ENCODE measurements at regions not wholly inside any gene's neighbourhood (a gene's known extent, or its start where the extent isn't known, plus 50 kb on each side); places are given as distances from the start of the nearest gene placed in this dataset.

- Mint-ChIP-seq H3K36me3 (peaks cover 3% of the 10 kb centered on the region; the same call in 1 of the 2 replicates), H3K9me3 (peaks cover 7% of the 10 kb centered on the region), H3K4me1 (no peaks in the 10 kb centered on the region), H3K27ac (no peak overlapping the region), H3K4me3 (no peak overlapping the region), H3K27me3 (ENCODE audit: low read depth) (peaks cover 16% of the 10 kb centered on the region)
- POLR2A ChIA-PET = no interaction called here
- CTCF ChIA-PET = interaction anchor here (1.3 to 7.7 kb wide), 6 partner anchors 17 to 435 kb away, joined by 3 to 112 read pairs (median 40); no protein-coding TSS in a partner anchor
- no peak for DNase-seq (ENCODE audit: low spot score)
- no peak for ATAC-seq
- TF ChIP-seq ZMAT4 (CRISPR knock-in tag; IDR thresholded peaks at IDR 0.05) (no peak), PRDM15 (CRISPR knock-in tag; IDR thresholded peaks at IDR 0.05) (no peak), FOXJ3 (CRISPR knock-in tag; IDR thresholded peaks at IDR 0.05; ENCODE audit: borderline replicate concordance) (no peak), TCF7 (CRISPR knock-in tag; IDR thresholded peaks at IDR 0.05; ENCODE audit: low read depth) (no peak), NR1H2 (CRISPR knock-in tag; IDR thresholded peaks at IDR 0.05) (no peak), IRF1 (CRISPR knock-in tag; IDR thresholded peaks at IDR 0.05) (no peak), TEAD1 (CRISPR knock-in tag; IDR thresholded peaks at IDR 0.05) (no peak), E2F4 (CRISPR knock-in tag; IDR thresholded peaks at IDR 0.05; ENCODE audit: borderline replicate concordance, low read depth) (no peak), ZBTB21 (CRISPR knock-in tag; IDR thresholded peaks at IDR 0.05; ENCODE audit: borderline replicate concordance) (no peak), STAT6 (CRISPR knock-in tag; conservative IDR thresholded peaks at IDR 0.05; ENCODE audit: low read depth) (no peak), NFATC4 (CRISPR knock-in tag; IDR thresholded peaks at IDR 0.05) (no peak)
Observed at GRCh38 chr2:121096611-121097010, 188.4 kb downstream of the TFCP2L1 start.

- DNase-seq (ENCODE audit: low spot score) (no peak), ATAC-seq (no peak)
- no peaks in the 10 kb centered on the region for H3K36me3 Mint-ChIP-seq
- no peak overlapping the region for H3K4me3 Mint-ChIP-seq
- H3K27me3 Mint-ChIP-seq (ENCODE audit: low read depth) = peaks cover 8% of the 10 kb centered on the region
- ChIA-PET CTCF (interaction anchor here (1.3 to 7.7 kb wide), 5 partner anchors 22 to 258 kb away, joined by 3 to 112 read pairs (median 4); no protein-coding TSS in a partner anchor), POLR2A (interaction anchor here (1.4 kb wide), 1 partner anchor 23 kb away, joined by 5 read pairs; no protein-coding TSS in a partner anchor)
- H3K27ac Mint-ChIP-seq = no peak overlapping the region
- H3K4me1 Mint-ChIP-seq = no peaks in the 10 kb centered on the region
- no peaks in the 10 kb centered on the region for H3K9me3 Mint-ChIP-seq
- TF ChIP-seq AR (CRISPR knock-in tag; IDR thresholded peaks at IDR 0.05) (no peak), NFE2L1 (CRISPR knock-in tag; IDR thresholded peaks at IDR 0.05) (no peak), AFF4 (CRISPR knock-in tag; IDR thresholded peaks at IDR 0.05; ENCODE audit: borderline replicate concordance) (no peak), TCF7 (CRISPR knock-in tag; IDR thresholded peaks at IDR 0.05; ENCODE audit: low read depth) (no peak), ZMAT4 (CRISPR knock-in tag; IDR thresholded peaks at IDR 0.05) (no peak), ESRRA (CRISPR knock-in tag; IDR thresholded peaks at IDR 0.05; ENCODE audit: borderline replicate concordance) (no peak), ZNF121 (CRISPR knock-in tag; IDR thresholded peaks at IDR 0.05) (no peak), USF2 (CRISPR knock-in tag; IDR thresholded peaks at IDR 0.05) (no peak)
Observed at GRCh38 chr2:121098556-121098955, 186.4 kb downstream of the TFCP2L1 start.
